GDM1 (cell line): ENCODE measurements at regions not wholly inside any gene's neighbourhood (a gene's known extent, or its start where the extent isn't known, plus 50 kb on each side); places are given as distances from the start of the nearest gene placed in this dataset.
"Not testable (repeated sequence)": the region's sequence is repeated elsewhere in the genome, so short reads cannot be mapped to it uniquely, and the experiment has no call there.

Source experiments
- DNase-seq: peaks from one replicate; lab custom pipeline; 2025; lab: John Stamatoyannopoulos, UW

DNA sequence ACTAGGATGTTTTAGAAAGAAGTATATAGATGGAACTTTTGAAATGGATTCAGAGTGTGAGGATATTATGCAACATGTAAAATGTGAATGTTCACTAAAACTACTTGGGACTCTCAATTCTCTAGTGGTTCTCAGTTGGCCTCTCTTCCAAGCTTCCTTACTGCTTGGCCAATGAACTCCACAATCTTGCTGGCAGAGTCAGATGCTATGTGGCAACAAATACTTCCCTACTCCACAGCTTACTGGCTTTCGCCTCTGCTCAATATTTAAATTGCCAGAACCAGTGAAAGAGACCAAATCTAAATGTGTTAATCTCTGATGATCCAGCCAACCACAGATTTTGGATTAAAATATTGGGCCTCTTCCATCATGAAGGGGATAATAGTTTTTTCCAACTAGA lies 138.4 kb downstream of the HTR1B start:
- no peak for DNase-seq

DNA sequence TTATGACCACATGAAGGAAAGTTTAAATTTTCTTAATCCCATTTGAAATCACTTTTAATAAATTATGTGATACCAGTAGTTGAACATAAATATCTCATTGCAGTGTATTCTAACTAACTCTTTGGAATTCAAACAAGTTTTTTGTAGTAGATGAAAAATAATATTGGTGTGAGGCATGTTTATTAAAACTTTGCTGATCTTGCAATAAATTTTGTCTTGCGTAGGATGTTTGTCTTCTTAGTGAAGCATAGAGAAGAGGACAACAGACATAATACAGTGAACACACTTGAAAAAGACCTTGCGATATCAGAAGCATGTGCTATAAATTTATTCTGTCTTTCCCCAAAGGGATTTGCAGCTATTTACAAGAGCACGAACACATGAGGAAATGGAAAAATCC lies 140.7 kb downstream of the HTR1B start:
- no peak for DNase-seq

DNA sequence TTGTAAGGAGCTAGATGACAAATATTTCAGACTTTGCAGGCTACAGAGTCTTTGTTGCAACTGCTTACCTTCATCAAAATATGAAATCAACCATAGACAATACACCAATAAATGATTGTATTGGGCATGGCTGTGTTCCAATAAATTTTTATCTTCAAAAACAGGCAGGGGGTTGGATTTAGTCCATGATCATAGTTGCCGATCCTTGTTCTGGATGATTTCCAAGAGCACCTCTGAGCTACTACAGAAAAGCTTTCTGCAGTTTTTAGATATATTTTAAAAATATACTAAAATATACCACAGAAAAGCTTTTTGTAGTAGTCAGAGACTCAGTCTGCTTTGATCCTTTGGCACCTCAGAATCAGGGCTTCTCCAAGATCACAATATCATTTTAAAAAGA lies 145.0 kb downstream of the HTR1B start:
- no peak for DNase-seq

DNA sequence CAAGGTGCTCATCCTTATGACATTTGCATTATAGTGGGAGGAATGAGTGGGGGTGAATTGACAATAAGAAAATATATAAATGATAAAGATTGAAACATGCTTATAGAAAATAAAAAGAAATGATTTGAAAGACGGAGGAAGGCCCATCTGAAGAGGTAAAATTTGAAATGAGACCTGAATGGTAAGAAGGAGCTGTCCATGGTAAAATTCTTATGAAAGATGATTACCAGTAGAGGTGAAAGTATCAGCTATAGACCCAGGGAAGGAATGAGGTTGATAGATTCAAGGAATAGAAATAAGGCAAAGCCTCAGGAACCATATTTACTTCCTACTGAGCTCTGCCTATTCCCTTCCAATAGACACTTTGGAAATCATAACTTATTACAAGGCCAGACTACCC lies 149.7 kb downstream of the HTR1B start:
- no peak for DNase-seq

- DNase-seq: no peak
Observed at GRCh38 chr6:77299931-77300330, 163.4 kb downstream of the HTR1B start.

DNA sequence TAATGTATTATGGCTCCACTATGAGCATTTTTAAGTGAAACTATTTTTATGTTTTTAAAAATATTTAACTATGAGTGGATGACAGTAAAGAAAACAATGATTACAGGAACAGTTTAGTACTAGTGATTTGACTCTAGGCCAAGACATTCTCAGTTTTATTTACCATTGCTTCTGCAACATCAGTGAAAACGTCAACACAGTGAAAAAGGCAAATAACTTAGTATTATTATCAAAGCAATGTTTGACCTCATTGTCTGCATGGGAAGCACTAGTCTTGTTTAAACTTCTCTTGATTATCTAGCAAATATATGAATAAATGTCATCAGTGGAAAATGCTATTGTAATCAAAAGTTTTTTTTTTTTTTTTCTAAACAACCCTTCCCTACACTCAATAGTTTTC lies 165.0 kb downstream of the HTR1B start:
- no peak for DNase-seq

GRCh38 chr6:77292564-77293546 lies 170.4 kb downstream of the HTR1B start:
- no peak for DNase-seq

GRCh38 chr6:77290798-77291197 lies 172.5 kb downstream of the HTR1B start:
- no peak for DNase-seq

GRCh38 chr6:77286541-77286940 lies 176.8 kb downstream of the HTR1B start:
- no peak for DNase-seq

DNA sequence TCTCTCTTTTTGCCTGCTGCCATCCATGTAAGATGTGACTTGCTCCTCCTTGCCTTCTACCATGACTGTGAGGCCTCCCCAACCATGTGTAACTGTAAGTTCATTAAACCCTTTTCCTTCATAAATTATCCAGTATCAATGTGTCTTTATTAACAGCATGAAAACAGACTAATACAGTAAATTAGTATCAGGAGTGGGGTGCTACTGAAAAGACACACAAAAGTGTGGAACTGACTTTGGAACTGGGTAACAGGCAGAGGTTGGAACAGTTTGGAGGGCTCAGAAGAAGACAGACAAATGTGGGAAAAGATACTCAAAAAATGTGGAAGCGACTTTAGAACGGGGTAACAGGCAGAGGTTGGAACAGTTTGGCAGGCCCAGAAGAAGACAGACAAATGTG lies 189.4 kb downstream of the HTR1B start:
- DNase-seq: no peak

DNA sequence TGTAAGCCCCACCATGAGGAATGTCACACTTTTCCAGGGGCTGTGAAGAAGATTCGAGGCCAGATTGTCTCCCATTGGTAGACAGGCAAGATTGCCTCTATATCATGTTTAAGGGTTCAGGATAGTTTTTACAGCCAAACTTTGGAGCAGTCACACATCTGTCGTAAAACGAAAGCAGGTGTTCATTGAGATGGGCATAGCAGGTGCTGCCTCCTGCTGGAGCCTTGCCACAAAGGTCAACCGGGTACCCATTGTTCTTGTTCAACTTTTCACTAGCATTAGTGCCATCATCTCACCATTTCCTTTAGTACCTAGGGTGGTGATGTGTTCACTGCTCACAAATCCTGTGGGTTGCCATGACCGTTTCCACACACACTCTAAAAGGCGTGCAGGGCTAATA lies 198.3 kb downstream of the HTR1B start:
- DNase-seq: no peak

DNA sequence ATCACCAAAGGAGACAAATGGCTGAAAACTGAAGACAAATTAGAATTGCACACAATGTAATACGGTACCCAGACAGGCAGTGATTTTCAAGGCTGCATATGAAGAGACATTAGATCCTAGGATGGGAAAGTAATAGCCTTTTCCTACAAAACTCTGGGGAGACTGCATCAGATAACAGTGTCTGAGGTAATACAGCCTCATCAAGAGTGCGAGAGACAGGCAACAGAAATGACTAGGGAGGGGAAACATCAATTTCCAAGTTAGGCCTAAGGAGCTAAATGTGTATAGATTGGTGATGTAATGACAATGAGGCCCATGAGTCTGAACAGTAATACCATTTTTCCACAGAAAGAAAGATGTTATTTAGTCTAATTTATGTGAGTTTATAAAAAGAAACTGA lies 200.3 kb downstream of the HTR1B start:
- no peak for DNase-seq

DNA sequence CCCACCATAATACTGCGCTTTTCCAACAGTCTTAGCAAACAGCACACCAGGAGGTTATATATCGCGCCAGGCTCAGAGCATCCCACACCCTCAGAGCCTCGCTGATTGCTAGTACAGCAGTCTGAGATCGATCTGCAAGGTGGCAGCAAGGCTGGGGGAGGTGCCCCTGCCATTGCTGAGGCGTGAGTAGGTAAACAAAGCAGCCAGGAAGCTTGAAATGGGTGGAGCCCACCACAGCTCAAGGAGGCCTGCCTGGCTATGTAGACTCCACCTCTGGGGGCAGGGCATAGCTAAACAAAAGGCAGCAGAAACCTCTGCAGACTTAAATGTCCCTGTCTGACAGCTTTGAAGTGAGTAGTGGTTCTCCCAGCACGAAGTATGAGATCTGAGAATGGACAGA lies 211.5 kb downstream of the HTR1B start:
- not testable (repeated sequence) for DNase-seq

DNA sequence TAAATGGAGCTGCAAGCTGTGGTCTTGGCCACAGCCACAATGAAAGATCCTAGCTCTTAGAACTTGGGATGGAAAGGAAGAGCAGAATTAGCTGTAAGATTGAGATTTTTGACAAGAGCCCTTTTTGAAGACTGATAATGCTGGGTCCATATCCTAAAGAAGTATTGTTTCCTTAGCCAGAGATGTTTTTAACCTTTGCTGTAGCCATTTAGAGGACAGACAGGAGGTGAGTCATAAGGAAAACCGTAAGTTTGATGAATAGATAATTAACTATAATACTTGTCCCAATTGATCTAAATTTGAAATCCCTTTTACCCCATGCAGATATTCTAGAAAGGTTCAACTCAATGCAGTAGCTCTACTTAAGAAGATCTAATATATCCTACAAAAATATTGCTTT lies 213.7 kb downstream of the HTR1B start:
- DNase-seq: no peak

- no peak for DNase-seq
Observed at GRCh38 chr6:77245026-77245425, 218.3 kb downstream of the HTR1B start.

DNA sequence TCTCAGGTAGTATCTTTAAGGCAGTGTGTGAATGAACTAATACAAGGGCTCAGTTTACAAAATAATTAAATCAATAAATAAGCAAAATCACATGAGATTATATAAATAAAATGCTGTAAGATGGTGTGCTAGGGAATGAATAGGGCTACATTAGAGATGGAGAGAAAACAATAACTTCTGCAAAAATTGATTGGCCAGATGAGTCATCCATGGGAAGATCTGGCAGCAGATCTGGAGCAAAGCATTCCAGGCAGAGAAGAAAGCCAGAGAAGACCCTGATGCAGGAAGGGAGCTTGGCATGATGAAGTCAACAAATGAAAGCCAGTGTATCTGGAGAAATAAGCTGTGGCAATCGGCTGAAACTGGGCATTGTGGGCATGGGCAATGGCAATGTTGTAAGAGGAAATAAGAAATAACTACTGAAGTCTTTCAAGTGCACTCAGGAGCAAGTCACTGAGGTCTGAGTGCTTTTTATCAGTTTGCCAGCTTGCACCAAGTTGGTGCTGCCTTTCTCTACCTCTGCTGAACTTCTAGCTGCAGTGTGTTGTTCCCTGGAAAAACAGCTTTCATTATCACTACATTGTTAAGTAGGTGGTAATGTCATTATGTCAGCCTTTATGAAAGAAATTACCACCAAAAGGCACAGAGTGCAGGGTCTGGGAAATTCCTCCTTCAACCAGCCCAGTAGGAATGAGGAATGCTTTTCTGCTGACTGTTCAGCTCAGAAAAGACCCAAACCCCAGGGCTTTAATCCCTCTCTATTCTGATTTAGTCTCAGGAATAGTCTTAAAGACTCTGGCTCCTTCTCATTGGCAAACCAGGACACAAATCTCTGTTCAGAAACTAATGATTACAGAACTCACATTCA lies 231.6 kb downstream of the HTR1B start:
- DNase-seq: no peak

GRCh38 chr6:77228279-77228678 lies 235.0 kb downstream of the HTR1B start:
- DNase-seq: no peak

- no peak for DNase-seq
Observed at GRCh38 chr6:77217896-77218295, 245.4 kb downstream of the HTR1B start.

- no peak for DNase-seq
Observed at GRCh38 chr6:77205936-77206335, 257.4 kb downstream of the HTR1B start.

DNA sequence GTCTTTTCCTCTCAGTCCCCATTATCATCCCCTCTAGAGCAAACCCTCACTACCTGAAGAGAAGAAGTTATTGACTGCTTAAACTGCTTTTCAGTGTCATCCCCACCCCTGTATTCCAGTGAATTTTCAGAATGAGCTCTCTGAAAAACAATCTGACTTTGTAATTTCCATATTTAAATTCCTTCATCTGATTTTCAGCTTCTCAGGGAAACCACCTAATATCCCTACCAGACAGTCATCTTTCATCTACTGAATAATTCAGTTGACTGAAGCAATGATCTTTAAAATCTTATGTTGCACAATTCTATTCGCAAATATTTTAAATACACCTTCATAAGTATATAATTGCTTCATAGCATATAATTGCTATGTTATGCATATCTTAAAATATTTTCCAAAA lies 258.7 kb downstream of the HTR1B start:
- no peak for DNase-seq

DNA sequence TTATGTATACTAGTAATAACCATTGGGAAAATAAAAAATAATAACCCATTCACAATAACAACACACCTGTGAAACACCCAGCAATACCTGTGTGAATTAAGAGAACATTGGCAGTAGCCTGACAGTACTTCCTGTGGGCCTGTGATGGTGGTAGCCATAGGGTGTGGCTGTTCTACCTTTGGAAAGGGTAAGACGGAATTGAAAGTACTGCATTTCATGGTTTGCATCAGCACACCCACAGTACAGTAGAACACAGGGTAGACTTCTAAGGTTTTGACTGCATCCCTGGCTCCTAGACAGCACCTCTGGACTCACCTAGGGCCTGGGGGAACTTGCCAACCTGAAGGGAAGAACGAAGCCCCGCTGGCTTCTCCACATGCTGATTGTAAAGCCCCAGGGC lies 279.8 kb downstream of the HTR1B start:
- no peak for DNase-seq

GRCh38 chr6:77181749-77182148 lies 281.5 kb downstream of the HTR1B start:
- no peak for DNase-seq

GRCh38 chr6:77180326-77180725 lies 283.0 kb downstream of the HTR1B start:
- DNase-seq: no peak
